ENCODE measurements at regions not wholly inside any gene's neighbourhood (a gene's known extent, or its start where the extent isn't known, plus 50 kb on each side); places are given as distances from the start of the nearest gene placed in this dataset.

DNA sequence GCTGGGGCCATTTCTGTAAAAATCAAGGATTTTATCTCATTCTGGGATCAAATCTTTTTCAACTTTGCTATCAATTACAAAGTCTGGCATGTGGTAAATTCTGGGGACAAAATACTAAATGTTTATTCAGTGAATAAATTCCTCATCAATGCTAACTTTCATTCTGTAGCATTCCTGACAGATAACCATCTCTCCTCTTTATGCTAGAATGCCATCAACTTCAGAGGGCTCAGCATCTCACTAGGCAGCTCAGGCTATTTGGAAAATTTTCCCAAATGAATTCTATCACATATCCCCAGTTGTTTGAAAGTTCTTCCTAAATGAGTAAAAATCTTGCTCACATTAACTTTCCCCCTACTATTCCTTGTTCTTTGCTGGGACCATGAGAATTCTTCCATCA, 163.0 kb upstream of the DAB1 start:
- Histone ChIP-seq H3K4me1 (no peaks in the 10 kb centered on the region), H3K79me2 (ENCODE audit: low read depth) (no peaks in the 10 kb centered on the region), H3K9me3 (ENCODE audit: low read depth) (no peaks in the 10 kb centered on the region), H3K36me3 (no peaks in the 10 kb centered on the region), H3K9ac (no peak overlapping the region), H4K20me1 (ENCODE audit: low read depth) (no peaks in the 10 kb centered on the region), H2AFZ (replicated peaks) (no peak overlapping the region), H3K4me2 (no peak overlapping the region), H3F3A (ENCODE audit: low read depth) (no peaks in the 10 kb centered on the region), H3K27ac (no peak overlapping the region), H3K4me3 (no peak overlapping the region), H3K27me3 (no peaks in the 10 kb centered on the region)
- Mint-ChIP-seq H3K27me3 (ENCODE audit: insufficient read depth, low read depth) (peaks cover 2% of the 10 kb centered on the region), H3K9me3 (no peaks in the 10 kb centered on the region), H3K4me3 (no peak overlapping the region), H3K4me1 (no peaks in the 10 kb centered on the region), H3K27ac (no peak overlapping the region), H3K36me3 (no peaks in the 10 kb centered on the region)
- TF ChIP-seq EZH2 (IDR thresholded peaks at IDR 0.05) (no peak), EZH2phosphoT487 (IDR thresholded peaks at IDR 0.05) (no peak)
- TF ChIP-seq, protein P1, sequence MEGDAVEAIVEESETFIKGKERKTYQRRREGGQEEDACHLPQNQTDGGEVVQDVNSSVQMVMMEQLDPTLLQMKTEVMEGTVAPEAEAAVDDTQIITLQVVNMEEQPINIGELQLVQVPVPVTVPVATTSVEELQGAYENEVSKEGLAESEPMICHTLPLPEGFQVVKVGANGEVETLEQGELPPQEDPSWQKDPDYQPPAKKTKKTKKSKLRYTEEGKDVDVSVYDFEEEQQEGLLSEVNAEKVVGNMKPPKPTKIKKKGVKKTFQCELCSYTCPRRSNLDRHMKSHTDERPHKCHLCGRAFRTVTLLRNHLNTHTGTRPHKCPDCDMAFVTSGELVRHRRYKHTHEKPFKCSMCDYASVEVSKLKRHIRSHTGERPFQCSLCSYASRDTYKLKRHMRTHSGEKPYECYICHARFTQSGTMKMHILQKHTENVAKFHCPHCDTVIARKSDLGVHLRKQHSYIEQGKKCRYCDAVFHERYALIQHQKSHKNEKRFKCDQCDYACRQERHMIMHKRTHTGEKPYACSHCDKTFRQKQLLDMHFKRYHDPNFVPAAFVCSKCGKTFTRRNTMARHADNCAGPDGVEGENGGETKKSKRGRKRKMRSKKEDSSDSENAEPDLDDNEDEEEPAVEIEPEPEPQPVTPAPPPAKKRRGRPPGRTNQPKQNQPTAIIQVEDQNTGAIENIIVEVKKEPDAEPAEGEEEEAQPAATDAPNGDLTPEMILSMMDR (IDR thresholded peaks at IDR 0.05): no peak
- DNase-seq (ENCODE audit: low spot score): no peak

DNA sequence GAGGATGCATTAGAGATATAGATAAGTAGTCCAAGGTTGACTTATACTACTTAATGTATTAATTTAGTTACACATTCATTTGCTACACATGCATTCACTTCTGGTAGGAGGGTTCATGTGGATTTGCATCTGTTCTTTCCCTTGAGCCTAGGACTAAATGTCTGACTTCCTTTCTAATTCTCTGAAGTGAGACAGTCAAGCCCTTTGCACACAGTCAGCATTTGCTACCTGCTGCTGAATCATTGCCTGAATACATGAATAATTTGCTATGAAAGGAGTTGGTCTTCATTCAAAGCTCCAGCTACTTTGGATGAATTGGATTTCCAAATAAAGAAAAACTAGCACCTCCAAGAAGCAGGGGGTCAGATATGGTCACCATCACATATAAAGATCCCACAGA, 154.8 kb upstream of the DAB1 start:
- Histone ChIP-seq H3K27ac (no peak overlapping the region), H3K4me1 (no peaks in the 10 kb centered on the region), H2AFZ (replicated peaks) (no peak overlapping the region), H3K9ac (no peak overlapping the region), H3K4me2 (no peak overlapping the region), H3F3A (ENCODE audit: low read depth) (no peaks in the 10 kb centered on the region), H4K20me1 (ENCODE audit: low read depth) (no peaks in the 10 kb centered on the region), H3K36me3 (no peaks in the 10 kb centered on the region), H3K27me3 (no peaks in the 10 kb centered on the region), H3K9me3 (ENCODE audit: low read depth) (no peaks in the 10 kb centered on the region), H3K4me3 (no peak overlapping the region), H3K79me2 (ENCODE audit: low read depth) (no peaks in the 10 kb centered on the region)
- H3K4me1 Mint-ChIP-seq: peaks cover 12% of the 10 kb centered on the region
- no peaks in the 10 kb centered on the region for H3K36me3 Mint-ChIP-seq
- no peaks in the 10 kb centered on the region for H3K9me3 Mint-ChIP-seq
- TF ChIP-seq EZH2 (IDR thresholded peaks at IDR 0.05) (no peak), EZH2phosphoT487 (IDR thresholded peaks at IDR 0.05) (no peak)
- TF ChIP-seq, protein P1 (IDR thresholded peaks at IDR 0.05): no peak
- no peak for DNase-seq (ENCODE audit: low spot score)
- no peak overlapping the region for H3K4me3 Mint-ChIP-seq
- H3K27ac Mint-ChIP-seq: no peak overlapping the region
- no peaks in the 10 kb centered on the region for H3K27me3 Mint-ChIP-seq (ENCODE audit: insufficient read depth, low read depth)

DNA sequence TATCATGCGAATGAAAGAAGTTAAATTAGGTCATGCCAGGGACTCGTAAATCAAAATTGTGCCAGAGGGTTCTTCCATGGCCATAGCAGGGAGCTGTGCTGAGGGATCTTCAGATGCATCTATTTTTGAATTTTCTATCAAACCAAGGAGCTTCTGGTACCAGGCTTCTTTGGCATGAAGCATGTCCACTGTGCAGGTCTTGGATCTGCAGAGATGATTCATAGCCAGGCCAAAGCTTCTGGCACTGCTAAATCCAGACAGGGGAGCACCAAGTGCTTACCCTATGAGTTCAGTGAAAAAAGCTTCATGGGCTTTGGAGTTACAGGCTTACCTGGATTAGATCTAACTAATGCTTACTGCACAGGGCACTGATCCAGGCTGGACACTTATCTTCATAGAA, 154.2 kb upstream of the DAB1 start:
- no peaks in the 10 kb centered on the region for H3K9me3 Mint-ChIP-seq
- H3K4me2 ChIP-seq: no peak overlapping the region
- H3K9me3 ChIP-seq (ENCODE audit: low read depth): no peaks in the 10 kb centered on the region
- peaks cover 12% of the 10 kb centered on the region for H3K4me1 Mint-ChIP-seq
- no peak for DNase-seq (ENCODE audit: low spot score)
- no peak overlapping the region for H2AFZ ChIP-seq (replicated peaks)
- no peaks in the 10 kb centered on the region for H3K79me2 ChIP-seq (ENCODE audit: low read depth)
- no peaks in the 10 kb centered on the region for H3K4me1 ChIP-seq
- H3K9ac ChIP-seq: no peak overlapping the region
- no peaks in the 10 kb centered on the region for H3F3A ChIP-seq (ENCODE audit: low read depth)
- H3K36me3 Mint-ChIP-seq: no peaks in the 10 kb centered on the region
- no peaks in the 10 kb centered on the region for H3K27me3 Mint-ChIP-seq (ENCODE audit: insufficient read depth, low read depth)
- H3K27ac Mint-ChIP-seq: no peak overlapping the region
- no peak overlapping the region for H3K27ac ChIP-seq
- no peak overlapping the region for H3K4me3 ChIP-seq
- H4K20me1 ChIP-seq (ENCODE audit: low read depth): no peaks in the 10 kb centered on the region
- no peaks in the 10 kb centered on the region for H3K27me3 ChIP-seq
- no peak overlapping the region for H3K4me3 Mint-ChIP-seq
- TF ChIP-seq EZH2 (IDR thresholded peaks at IDR 0.05) (no peak), EZH2phosphoT487 (IDR thresholded peaks at IDR 0.05) (no peak)
- TF ChIP-seq, protein P1 (IDR thresholded peaks at IDR 0.05): no peak
- H3K36me3 ChIP-seq: no peaks in the 10 kb centered on the region

DNA sequence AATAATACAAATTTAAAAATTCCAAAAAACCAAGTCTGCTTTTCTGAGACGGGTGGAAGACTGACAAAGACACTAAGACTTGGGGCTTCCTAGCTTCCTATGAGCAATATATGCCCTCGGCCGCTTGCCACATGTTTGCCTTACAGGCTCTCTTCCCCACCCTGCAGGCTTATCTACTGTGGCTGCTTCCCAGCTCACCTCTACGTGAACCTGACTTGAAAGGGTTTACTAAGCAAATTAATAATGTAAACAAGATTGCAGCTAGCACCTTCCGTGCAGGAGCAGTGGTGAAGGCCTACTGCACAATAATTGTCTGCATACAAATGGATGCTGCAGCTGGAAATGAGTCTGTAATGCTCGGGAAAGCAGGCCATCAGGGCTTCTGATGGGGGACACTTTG, 152.9 kb upstream of the DAB1 start:
- Histone ChIP-seq H3K27ac (no peak overlapping the region), H3K79me2 (ENCODE audit: low read depth) (no peaks in the 10 kb centered on the region), H3K4me3 (no peak overlapping the region), H3K4me1 (no peaks in the 10 kb centered on the region), H3K9me3 (ENCODE audit: low read depth) (no peaks in the 10 kb centered on the region), H3K36me3 (no peaks in the 10 kb centered on the region), H4K20me1 (ENCODE audit: low read depth) (no peaks in the 10 kb centered on the region), H2AFZ (replicated peaks) (no peak overlapping the region), H3K9ac (no peak overlapping the region), H3K4me2 (no peak overlapping the region), H3F3A (ENCODE audit: low read depth) (no peaks in the 10 kb centered on the region), H3K27me3 (no peaks in the 10 kb centered on the region)
- DNase-seq (ENCODE audit: low spot score): no peak
- Mint-ChIP-seq H3K4me1 (peaks cover 12% of the 10 kb centered on the region), H3K4me3 (no peak overlapping the region), H3K9me3 (no peaks in the 10 kb centered on the region), H3K27ac (no peak overlapping the region), H3K27me3 (ENCODE audit: insufficient read depth, low read depth) (no peaks in the 10 kb centered on the region), H3K36me3 (no peaks in the 10 kb centered on the region)
- TF ChIP-seq EZH2 (IDR thresholded peaks at IDR 0.05): no peak
- TF ChIP-seq EZH2phosphoT487 (IDR thresholded peaks at IDR 0.05): no peak
- TF ChIP-seq, protein P1 (IDR thresholded peaks at IDR 0.05): no peak

All from neural progenitor cell (in vitro differentiated cells).